ENCODE measurements at regions not wholly inside any gene's neighbourhood (a gene's known extent, or its start where the extent isn't known, plus 50 kb on each side); places are given as distances from the start of the nearest gene placed in this dataset.
A peak's percentile ranks its signal among the peaks of the same experiment; 100 is the strongest.

DNA sequence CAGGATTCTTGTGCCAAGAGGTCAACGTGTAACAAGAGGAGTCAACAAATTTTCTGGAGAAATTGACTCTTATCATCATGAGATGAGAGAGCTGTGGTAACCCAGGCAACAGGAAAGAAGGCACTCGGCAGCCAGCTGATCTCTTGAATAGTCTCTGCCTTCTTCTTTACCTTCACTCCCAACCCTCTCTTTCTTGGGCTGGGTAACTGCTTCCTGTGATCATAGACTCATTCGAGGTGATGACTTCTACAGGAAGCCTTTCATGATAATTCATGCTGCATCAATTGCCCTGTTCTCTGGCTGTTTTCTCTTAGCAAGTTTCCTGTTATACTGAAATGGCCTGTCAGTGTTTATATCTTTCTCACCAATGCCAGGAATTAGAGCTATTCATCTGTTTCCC lies 70.8 kb upstream of the FSTL5 start (continued):
- TF ChIP-seq, protein P1, sequence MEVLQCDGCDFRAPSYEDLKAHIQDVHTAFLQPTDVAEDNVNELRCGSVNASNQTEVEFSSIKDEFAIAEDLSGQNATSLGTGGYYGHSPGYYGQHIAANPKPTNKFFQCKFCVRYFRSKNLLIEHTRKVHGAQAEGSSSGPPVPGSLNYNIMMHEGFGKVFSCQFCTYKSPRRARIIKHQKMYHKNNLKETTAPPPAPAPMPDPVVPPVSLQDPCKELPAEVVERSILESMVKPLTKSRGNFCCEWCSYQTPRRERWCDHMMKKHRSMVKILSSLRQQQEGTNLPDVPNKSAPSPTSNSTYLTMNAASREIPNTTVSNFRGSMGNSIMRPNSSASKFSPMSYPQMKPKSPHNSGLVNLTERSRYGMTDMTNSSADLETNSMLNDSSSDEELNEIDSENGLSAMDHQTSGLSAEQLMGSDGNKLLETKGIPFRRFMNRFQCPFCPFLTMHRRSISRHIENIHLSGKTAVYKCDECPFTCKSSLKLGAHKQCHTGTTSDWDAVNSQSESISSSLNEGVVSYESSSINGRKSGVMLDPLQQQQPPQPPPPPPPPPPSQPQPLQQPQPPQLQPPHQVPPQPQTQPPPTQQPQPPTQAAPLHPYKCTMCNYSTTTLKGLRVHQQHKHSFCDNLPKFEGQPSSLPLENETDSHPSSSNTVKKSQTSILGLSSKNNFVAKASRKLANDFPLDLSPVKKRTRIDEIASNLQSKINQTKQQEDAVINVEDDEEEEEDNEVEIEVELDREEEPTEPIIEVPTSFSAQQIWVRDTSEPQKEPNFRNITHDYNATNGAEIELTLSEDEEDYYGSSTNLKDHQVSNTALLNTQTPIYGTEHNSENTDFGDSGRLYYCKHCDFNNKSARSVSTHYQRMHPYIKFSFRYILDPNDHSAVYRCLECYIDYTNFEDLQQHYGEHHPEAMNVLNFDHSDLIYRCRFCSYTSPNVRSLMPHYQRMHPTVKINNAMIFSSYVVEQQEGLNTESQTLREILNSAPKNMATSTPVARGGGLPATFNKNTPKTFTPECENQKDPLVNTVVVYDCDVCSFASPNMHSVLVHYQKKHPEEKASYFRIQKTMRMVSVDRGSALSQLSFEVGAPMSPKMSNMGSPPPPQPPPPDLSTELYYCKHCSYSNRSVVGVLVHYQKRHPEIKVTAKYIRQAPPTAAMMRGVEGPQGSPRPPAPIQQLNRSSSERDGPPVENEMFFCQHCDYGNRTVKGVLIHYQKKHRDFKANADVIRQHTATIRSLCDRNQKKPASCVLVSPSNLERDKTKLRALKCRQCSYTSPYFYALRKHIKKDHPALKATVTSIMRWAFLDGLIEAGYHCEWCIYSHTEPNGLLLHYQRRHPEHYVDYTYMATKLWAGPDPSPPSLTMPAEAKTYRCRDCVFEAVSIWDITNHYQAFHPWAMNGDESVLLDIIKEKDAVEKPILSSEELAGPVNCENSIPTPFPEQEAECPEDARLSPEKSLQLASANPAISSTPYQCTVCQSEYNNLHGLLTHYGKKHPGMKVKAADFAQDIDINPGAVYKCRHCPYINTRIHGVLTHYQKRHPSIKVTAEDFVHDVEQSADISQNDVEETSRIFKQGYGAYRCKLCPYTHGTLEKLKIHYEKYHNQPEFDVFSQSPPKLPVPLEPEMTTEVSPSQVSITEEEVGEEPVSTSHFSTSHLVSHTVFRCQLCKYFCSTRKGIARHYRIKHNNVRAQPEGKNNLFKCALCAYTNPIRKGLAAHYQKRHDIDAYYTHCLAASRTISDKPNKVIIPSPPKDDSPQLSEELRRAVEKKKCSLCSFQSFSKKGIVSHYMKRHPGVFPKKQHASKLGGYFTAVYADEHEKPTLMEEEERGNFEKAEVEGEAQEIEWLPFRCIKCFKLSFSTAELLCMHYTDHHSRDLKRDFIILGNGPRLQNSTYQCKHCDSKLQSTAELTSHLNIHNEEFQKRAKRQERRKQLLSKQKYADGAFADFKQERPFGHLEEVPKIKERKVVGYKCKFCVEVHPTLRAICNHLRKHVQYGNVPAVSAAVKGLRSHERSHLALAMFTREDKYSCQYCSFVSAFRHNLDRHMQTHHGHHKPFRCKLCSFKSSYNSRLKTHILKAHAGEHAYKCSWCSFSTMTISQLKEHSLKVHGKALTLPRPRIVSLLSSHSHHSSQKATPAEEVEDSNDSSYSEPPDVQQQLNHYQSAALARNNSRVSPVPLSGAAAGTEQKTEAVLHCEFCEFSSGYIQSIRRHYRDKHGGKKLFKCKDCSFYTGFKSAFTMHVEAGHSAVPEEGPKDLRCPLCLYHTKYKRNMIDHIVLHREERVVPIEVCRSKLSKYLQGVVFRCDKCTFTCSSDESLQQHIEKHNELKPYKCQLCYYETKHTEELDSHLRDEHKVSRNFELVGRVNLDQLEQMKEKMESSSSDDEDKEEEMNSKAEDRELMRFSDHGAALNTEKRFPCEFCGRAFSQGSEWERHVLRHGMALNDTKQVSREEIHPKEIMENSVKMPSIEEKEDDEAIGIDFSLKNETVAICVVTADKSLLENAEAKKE (CRISPR knock-in tag; IDR thresholded peaks at IDR 0.05): no peak
- no peak for TF ChIP-seq NANOG (IDR thresholded peaks at IDR 0.05; ENCODE audit: borderline replicate concordance)
- TF ChIP-seq, protein P2, sequence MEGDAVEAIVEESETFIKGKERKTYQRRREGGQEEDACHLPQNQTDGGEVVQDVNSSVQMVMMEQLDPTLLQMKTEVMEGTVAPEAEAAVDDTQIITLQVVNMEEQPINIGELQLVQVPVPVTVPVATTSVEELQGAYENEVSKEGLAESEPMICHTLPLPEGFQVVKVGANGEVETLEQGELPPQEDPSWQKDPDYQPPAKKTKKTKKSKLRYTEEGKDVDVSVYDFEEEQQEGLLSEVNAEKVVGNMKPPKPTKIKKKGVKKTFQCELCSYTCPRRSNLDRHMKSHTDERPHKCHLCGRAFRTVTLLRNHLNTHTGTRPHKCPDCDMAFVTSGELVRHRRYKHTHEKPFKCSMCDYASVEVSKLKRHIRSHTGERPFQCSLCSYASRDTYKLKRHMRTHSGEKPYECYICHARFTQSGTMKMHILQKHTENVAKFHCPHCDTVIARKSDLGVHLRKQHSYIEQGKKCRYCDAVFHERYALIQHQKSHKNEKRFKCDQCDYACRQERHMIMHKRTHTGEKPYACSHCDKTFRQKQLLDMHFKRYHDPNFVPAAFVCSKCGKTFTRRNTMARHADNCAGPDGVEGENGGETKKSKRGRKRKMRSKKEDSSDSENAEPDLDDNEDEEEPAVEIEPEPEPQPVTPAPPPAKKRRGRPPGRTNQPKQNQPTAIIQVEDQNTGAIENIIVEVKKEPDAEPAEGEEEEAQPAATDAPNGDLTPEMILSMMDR (conservative IDR thresholded peaks at IDR 0.05; ENCODE audit: low read depth in 2 of 2): no peak
- TF ChIP-seq STAT1 (IDR thresholded peaks at IDR 0.05; ENCODE audit: unreplicated experiment): no peak
- TF ChIP-seq, protein P3, sequence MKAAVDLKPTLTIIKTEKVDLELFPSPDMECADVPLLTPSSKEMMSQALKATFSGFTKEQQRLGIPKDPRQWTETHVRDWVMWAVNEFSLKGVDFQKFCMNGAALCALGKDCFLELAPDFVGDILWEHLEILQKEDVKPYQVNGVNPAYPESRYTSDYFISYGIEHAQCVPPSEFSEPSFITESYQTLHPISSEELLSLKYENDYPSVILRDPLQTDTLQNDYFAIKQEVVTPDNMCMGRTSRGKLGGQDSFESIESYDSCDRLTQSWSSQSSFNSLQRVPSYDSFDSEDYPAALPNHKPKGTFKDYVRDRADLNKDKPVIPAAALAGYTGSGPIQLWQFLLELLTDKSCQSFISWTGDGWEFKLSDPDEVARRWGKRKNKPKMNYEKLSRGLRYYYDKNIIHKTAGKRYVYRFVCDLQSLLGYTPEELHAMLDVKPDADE (IDR thresholded peaks at IDR 0.05): no peak
- TF ChIP-seq ZNF331 (CRISPR knock-in tag; IDR thresholded peaks at IDR 0.05; ENCODE audit: low read depth): no peak

DNA sequence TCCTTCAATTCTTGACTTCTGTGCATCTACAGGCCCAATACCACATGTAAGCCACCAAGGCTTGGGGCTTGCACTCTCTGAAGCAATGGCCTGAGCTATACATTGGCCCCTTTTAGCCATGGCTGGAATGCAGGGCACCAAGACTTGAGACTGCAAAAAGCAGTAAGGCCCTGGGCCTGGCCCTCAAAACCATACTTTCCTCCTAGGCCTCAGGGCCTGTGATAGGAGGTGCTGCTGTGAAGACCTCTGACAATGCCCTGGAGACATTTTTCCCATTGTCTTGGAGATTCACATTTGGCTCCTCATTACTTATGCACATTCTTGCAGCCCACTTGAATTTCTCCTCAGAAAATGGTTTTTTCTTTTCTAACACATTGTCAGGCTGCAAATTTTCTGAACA lies 68.5 kb upstream of the FSTL5 start:
- Mint-ChIP-seq H3K27ac (no peak overlapping the region), H3K36me3 (ENCODE audit: low read depth) (peaks cover 8% of the 10 kb centered on the region), H3K27me3 (ENCODE audit: insufficient read depth, low read depth, poor library complexity) (peaks cover 2% of the 10 kb centered on the region), H3K4me3 (no peak overlapping the region), H3K4me1 (peaks cover 11% of the 10 kb centered on the region; the same call in 2 of the 3 replicates), H3K9me3 (no peaks in the 10 kb centered on the region; the same call in 2 of the 3 replicates)
- Histone ChIP-seq H3K27ac (ENCODE audit: low read depth) (no peak overlapping the region), H3K9me2 (ENCODE audit: insufficient read depth) (0 out of 2 replicates have a peak, but pooled peaks cover 8% of the 10 kb centered on the region), H3K79me2 (replicated peaks; ENCODE audit: insufficient read depth) (no peaks in the 10 kb centered on the region), H4K20me1 (replicated peaks; ENCODE audit: insufficient read depth) (no peaks in the 10 kb centered on the region; the same call in 1 of the 2 replicates), H3K4me2 (no peak overlapping the region), H3K27me3 (ENCODE audit: insufficient read depth) (no peaks in the 10 kb centered on the region), H3K4me1 (ENCODE audit: insufficient read depth) (no peaks in the 10 kb centered on the region), H2AFZ (no peak overlapping the region), H3K4me3 (no peak overlapping the region), H3F3A (replicated peaks; ENCODE audit: low read depth) (no peaks in the 10 kb centered on the region), H3K36me3 (ENCODE audit: insufficient read depth) (no peaks in the 10 kb centered on the region)
- peak; percentile 6 for DNase-seq (ENCODE audit: low spot score)
- ATAC-seq: no peak
- TF ChIP-seq JUNB (IDR thresholded peaks at IDR 0.05; ENCODE audit: unreplicated experiment): no peak
- TF ChIP-seq, protein P1 (CRISPR knock-in tag; IDR thresholded peaks at IDR 0.05): 0 out of 2 replicates have a peak, but pooled peaks have one; percentile 34
